DMS114 treated with DMSO at 0.1 percent for 48 hours (cell line): ENCODE measurements at regions not wholly inside any gene's neighbourhood (a gene's known extent, or its start where the extent isn't known, plus 50 kb on each side); places are given as distances from the start of the nearest gene placed in this dataset.

ENCODE experiments used
- DNase-seq: peaks from one replicate; lab custom pipeline; 2025; ENCODE audit not compliant: unreplicated experiment; lab: John Stamatoyannopoulos, UW

GRCh38 chr17:12575641-12576040, 90.0 kb upstream of the MYOCD start:
- DNase-seq: no peak

GRCh38 chr17:12579288-12579687, 86.4 kb upstream of the MYOCD start:
- no peak for DNase-seq

- DNase-seq: no peak
Observed at GRCh38 chr17:12580640-12581039, 85.0 kb upstream of the MYOCD start.

- DNase-seq: no peak
Observed at GRCh38 chr17:12584727-12585126, 81.0 kb upstream of the MYOCD start.

GRCh38 chr17:12588531-12588930, 77.2 kb upstream of the MYOCD start:
- no peak for DNase-seq

GRCh38 chr17:12590417-12590816, 75.3 kb upstream of the MYOCD start:
- no peak for DNase-seq

- no peak for DNase-seq
Observed at GRCh38 chr17:12591021-12591735, 74.5 kb upstream of the MYOCD start.

GRCh38 chr17:12592941-12593340, 72.7 kb upstream of the MYOCD start:
- DNase-seq: no peak

GRCh38 chr17:12596961-12597360, 68.7 kb upstream of the MYOCD start:
- no peak for DNase-seq

- no peak for DNase-seq
Observed at GRCh38 chr17:12597895-12598294, 67.8 kb upstream of the MYOCD start.

GRCh38 chr17:12599186-12599920, 66.3 kb upstream of the MYOCD start:
- no peak for DNase-seq

GRCh38 chr17:12600349-12600748, 65.3 kb upstream of the MYOCD start:
- no peak for DNase-seq

- DNase-seq: no peak
Observed at GRCh38 chr17:12603566-12603965, 62.1 kb upstream of the MYOCD start.

GRCh38 chr17:12605222-12605621, 60.5 kb upstream of the MYOCD start:
- no peak for DNase-seq

GRCh38 chr17:12613566-12613965, 52.1 kb upstream of the MYOCD start:
- no peak for DNase-seq
